Embryonic facial prominence (tissue), 1 donor: ENCODE measurements at regions not wholly inside any gene's neighbourhood (a gene's known extent, or its start where the extent isn't known, plus 50 kb on each side); places are given as distances from the start of the nearest gene placed in this dataset.

Experiments
- DNase-seq: peaks from one replicate; pipeline ENCODE4 v3.0.0-alpha.2; 2016; ENCODE audit errors: extremely low spot score

DNA sequence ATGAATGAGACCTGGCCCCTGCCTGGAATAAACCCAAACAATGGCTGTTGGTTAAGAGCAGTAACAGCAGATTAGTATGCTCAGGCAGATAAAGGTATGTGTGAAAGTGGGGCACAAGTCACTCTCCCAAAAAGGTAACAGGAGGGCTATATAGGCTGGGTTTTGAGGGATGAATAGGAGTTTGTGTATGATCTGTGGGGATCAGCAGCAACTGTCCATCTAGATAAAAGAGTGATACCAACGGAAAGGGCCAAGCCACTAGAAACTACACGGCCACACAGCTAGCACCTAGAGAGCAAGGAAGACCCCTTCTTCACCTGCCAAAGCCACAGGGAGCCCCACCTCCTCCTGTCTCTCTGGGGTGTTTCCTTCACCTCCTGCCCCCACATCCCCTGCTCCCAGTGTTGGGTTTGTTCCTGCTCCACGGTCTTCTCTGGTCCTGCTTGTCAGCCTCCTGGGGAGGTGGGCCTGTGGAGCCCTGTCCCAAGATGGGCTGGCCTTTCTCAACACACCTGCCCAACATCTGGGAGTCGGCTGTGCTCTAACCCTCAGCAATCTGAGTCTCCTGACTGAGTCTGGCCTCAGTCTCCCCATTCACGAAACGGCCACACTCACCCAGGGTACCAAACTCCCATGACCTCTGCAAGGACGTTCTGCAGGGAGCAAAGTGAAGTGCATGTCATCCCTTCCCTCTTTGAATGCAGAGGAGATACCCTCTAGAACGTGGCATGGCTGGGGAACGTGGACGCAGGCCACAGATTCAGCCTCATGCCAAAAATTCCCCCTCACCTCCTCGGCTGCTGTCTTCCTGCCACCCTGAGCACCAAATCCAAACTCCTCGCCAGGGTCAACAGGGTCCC lies 108.2 kb downstream of the NCOR2 start:
- no peak for DNase-seq

GRCh38 chr12:124458220-124458991 lies 109.0 kb downstream of the NCOR2 start:
- no peak for DNase-seq

DNA sequence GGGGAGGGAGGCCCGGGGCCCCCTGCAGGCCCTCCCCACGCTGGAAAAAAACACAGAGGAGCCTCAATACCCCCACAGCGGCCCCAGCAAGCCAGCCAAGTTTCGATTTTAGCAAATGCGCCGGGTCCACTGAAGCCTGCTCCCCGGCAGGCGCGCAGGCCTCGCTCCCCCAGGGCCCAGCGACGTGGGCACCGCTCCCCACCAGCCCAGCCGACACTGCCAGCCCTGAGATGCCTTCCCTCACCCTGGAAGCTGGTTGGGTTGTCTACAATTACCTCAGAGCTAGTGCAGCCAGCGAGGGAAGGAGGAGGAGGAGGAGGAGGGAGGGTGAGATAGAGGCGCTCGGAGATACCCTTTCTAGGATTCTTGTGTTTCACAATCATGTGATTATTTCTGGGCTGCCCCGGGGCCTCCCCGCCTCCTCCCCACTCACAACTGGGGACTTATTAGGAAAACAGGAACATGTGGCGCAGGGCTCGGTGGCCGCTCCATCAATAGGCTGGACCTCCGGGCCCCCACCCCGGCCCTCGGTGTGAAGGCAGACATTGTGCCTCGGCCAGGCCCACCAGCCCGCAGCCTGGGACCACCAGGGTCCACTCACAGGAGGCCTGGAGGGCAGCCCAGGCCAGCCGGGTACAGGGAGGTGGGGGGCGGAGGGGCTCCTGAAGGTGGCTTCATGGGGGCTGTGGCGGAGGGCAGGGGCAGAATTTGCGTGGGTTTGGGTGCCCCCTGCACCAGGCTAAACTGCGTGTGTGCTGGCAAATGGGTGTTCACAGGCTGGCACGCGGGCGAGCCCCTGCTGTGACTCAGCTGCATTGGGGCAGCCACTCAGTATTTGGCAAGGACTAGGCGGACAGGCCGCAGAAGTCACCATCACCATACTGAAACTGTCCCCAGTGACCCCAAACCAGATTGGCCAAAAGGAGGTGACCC lies 109.9 kb downstream of the NCOR2 start:
- DNase-seq, result peak; percentile 49

- no peak for DNase-seq
These were observed 110.7 kb downstream of the NCOR2 start for GRCh38 chr12:124456652-124457152.

DNA sequence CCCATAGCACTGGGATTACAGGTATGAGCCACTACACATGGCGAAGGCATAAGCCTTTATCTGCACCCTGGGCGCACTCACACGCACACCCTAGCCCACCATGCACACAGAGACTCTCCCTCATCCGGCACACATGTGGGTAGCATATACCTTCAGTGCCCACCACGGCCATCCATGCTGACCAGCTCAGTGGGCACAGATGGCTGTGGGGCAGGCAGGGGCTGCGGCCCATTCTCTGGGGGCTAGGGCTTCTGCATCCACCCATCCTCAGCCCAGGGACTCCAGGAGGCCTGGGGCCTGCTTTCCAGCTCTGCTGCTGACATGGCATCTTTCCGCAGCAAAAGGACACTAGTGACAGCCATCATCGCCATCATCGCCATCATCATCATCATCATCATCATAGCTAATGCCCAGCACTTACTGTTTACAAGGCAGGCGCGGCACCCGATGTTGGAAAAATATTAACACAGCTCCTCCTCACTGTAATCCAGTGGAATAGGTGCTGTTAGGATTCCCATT lies 111.2 kb downstream of the NCOR2 start:
- DNase-seq, result no peak

- no peak for DNase-seq
These were observed 112.1 kb downstream of the NCOR2 start for GRCh38 chr12:124455336-124455735.

DNA sequence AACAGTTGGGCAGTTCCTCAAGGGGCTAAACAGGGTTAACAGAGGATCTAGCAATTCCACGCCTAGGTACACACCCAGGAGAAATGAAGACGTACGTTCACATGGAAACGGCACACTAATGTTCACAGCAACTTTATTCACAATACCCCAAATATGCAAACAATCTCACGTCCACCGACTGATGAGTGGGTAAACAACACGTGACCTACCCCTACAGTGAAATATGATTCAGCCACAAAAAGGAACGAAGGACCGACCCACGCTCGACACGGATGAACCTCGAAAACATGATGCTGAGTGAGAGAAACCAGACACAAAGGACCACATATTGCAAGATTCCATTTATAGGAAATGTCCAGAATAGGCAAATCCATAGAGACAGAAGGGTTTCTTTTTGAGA lies 112.7 kb downstream of the NCOR2 start:
- no peak for DNase-seq

DNA sequence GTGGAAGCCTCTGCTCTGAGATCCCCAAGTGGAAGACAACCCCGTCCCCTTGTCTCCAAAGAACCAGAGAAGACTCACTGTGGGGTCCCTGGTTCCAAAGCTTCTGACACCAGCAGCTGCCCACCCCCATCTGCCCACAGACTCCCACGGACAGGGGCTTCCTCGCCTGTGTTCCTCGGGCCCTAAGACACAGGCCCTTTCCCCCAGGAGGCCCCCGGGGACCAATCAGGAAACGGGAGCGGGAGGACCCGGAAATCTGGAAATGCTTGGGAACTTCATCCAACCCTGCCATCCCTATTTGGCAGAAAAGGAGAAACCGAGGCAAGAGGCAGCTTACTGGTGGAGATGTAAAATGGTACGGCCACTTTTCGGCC lies 113.1 kb downstream of the NCOR2 start:
- no peak for DNase-seq

DNA sequence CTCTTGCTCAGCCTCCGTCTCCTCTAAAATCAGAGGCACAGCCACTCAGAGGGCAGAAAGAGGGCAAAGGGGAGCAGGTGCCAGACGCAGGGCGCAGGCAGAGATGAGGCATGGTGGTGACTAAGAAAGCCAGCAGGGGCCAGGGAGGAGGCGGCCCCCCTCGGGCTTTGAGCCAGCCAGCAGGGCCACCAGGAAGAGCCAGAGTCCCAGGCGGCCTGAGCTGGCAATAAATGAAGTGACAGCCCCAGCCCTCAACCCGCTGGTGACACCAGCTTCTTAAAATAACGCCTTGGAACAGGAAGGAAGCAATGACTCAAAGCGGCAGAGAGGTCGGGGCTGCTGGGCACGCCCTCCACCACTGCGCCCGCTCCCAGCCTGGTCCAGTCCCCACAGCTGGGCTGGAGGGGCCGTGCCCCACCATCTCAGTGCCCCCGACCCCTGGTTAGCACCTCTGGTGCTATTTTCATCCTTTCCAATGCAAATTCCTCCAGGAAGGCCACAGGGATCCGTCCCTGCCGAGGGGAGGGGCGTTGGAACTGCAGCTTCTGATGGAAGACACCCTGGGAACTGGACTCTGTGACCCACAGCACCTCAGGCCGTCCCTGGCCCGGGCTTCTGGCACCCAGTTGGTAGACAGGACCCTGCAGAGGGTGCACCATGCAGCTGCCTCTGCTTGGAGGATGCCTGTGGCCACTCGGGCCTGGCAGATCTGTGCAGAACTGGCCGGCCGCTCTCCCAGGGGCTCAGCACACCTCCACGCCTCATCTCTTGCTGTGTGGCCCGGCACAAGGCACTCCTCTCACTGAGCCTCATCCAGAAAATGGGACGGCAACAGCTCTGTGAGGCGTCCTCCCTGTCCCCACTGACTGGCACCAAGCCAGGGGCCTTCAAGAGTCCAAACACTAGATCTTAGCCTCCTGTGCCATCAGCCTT lies 113.7 kb downstream of the NCOR2 start:
- DNase-seq, result no peak

DNA sequence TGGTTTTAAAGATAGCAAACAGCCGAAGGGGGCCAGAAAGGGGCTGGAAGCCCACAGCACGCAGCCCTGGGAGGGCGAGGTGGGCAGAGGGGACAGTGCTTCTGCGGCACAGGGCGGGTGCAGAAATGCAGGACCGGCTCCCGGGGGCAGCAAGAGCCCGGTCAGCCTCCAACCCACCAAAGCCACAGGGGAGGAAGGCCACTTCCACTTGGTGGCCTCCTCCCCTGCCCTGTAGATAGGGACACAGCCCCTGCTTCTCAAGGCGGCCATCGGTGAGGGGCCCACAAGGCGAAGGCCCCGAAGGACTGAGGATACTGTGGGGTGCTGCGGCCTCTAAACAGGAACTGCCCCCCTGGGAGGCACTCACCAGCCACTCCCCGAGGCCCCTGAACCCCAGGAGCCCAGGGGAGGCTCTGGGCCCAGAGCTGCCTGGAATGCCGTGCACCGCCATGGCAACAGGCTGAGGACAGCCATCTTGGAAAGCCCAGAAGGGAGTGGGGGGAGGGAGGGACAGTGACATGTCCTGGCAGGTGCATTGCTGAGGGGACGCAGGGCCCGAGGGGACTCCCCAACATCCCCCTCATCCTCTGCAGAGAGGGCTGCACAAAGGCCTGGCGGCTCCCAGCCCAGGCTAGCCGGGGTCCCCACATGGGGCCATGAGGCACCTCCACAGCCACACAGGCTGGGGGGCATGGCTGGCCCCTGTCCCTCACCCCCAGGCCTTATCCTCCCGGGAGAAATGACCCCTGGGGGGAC lies 114.7 kb downstream of the NCOR2 start:
- no peak for DNase-seq

DNA sequence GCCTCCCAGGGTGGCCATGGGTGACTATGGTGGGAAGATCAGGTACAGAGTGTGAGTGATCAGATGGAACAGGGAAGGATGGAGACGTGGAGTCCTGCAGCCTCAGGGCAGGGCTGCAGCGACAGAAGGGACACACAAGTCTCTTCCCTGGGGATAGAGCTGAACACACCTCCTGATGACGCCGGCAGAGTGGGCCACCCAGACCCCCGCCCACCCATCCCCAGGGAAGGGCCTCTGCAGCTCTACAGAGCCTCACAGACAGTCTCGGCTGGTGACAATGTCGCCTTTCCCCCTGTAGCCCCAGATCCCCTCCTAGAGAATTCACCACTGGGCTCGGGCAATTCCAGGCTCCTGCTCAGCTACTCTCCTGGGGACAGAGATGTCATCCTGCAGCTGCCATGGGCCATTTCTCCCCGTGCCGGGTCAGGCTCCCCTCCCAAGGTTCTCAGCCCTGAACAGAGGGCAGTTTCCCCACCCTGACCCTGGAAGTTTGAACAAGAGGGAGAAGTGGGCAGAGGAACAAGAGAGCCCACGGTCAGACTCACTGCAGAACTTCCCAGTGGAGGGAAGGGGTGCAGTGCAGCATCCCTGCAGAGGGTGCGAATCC lies 115.7 kb downstream of the NCOR2 start:
- no peak for DNase-seq

- no peak for DNase-seq
These were observed 116.4 kb downstream of the NCOR2 start for GRCh38 chr12:124451016-124451415.

DNA sequence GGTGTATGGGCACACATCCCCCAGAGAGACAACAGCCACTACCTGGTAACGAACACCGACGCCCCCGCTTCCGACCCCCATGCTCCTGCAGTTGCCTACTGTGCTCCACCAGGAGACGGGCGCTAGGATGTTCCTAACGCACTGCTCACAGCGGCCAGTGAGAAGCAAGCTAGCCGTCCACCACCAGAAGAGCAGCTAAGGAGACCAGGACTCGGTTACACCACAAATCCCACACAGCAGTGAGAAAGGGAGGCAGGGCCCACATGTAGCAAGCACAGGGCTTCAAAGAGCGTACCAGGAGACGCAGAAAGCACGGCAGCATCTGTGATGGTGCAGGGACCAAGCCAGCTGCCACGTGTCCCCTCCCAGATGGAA lies 117.0 kb downstream of the NCOR2 start:
- DNase-seq, result no peak

- DNase-seq, result no peak
These were observed 117.6 kb downstream of the NCOR2 start for GRCh38 chr12:124449623-124450375.

- DNase-seq, result no peak
These were observed 118.3 kb downstream of the NCOR2 start for GRCh38 chr12:124448955-124449622.

- no peak for DNase-seq
These were observed 119.0 kb downstream of the NCOR2 start for GRCh38 chr12:124448241-124448954.

DNA sequence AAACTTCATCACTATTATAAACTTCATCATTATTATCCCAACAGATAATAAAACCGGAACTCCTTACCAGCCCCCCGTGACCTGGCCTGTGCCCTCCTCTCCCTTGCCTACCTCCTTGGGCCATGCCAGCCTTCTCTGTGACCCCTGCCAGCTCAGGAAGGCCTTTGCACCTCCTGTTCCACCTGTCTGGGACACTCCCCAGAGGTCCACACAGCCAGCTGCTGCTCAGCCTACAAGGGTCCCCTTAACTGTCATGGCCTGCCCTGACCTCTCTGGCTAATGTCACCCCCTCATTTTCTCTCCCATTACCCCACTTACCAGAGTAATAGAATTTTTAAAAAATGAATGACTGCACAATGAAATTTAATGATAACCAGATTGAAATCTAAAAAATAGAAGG lies 121.0 kb downstream of the NCOR2 start:
- no peak for DNase-seq
